ENCODE measurements at regions not wholly inside any gene's neighbourhood (a gene's known extent, or its start where the extent isn't known, plus 50 kb on each side); places are given as distances from the start of the nearest gene placed in this dataset.
"Not testable (repeated sequence)": the region's sequence is repeated elsewhere in the genome, so short reads cannot be mapped to it uniquely, and the experiment has no call there.

DNA sequence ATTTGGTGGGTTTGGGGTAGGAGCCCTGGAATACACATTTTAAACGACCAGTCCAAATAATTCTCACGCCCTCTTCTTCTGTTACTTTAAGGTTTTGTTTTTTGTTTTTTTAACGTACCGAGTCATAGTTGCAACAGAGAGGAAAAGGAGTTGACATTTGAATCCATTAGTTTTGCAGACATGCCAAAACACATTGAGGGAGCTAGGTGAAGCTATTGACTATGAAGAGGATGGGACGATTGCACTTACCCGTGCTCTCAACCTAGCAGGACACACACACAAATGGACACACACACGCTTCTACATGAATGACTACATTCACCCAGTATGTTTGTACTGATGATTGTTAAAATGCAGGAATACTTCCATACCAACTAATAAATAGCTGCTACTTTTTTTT lies 54.3 kb upstream of the CIT start:
- no peak for DNase-seq (ENCODE audit: low read depth in 2 of 2)

DNA sequence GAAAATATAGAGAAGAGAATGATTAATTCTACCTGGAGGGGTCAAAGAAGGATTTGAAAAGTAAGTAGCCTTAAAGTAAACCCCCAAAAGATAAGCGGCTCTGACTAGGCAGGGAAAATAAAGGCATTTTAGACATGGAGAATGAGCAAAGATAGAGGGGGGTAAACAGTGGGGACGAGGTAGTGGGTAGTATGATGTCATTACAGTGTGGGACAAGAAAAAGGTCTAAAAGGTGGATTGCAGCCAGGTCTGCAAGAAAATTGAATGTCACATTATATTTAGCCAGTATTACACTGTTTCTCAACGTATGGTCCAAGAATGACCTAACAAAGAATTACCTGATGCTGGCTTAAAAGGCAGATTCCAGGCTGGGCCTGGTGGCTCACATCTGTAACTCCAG lies 55.8 kb upstream of the CIT start:
- DNase-seq (ENCODE audit: low read depth in 2 of 2), result no peak

GRCh38 chr12:119934780-119935179 lies 54.3 kb upstream of the BICDL1 start:
- DNase-seq (ENCODE audit: low read depth in 2 of 2), result not testable (repeated sequence)

DNA sequence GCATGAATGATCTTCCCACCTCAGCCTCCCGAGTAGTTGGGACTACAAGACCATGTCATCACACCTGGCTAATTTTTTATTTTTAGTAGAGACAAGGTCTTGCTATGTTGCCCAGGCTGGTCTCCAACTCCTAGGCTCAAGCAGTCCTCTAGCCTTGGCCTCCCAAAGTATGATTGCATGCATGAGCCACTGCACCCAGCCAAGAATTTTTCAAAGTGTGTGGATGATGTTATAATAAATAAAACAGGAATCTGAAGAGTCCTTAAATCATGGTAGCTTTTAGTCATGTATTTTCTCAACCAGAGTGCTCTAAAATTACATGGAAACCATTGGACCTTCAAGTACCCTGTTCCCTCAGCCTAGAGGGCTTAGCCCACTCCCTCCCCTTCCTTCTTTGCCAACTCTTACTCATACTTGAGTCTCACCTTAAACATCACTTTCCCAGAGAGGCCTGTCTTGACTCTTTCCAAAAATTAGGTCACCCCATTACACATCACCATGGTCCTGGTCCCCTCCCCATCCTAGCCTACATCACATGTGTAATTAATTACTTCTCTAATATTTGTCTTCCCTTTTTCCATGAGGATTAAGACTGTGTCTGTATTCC lies 52.2 kb upstream of the BICDL1 start:
- DNase-seq (ENCODE audit: low read depth in 2 of 2), result no peak

DNA sequence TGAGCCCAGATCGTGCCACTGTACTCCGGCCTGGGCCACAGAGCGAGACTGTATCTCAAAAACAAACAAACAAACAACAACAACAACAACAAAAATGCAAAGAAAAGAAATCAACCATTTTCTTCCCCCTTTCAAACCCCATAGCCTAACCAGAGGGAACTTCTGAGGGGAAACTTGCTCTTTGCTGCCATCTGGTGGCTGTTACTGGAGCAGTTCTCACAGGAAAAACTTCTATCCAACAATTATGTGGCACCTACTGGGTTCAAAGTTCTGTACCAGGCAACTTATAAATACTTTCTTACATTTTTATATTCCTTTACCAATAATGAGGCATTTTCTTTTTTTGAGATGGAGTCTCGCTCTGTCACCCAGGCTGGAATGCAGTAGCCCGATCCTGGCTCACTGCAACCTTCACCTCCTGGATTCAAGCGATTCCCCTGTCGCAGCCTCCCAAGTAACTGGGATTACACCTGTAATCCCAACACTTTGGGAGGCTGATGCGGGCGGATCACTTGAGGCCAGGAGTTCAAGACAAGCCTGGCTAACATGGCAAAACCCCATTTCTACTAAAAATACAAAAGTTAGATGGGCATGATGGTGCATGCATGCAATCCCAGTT lies 50.9 kb upstream of the BICDL1 start:
- peak; percentile 41 to 73 for DNase-seq (ENCODE audit: low read depth in 2 of 2)
